ENCODE measurements at regions not wholly inside any gene's neighbourhood (a gene's known extent, or its start where the extent isn't known, plus 50 kb on each side); places are given as distances from the start of the nearest gene placed in this dataset.

DNA sequence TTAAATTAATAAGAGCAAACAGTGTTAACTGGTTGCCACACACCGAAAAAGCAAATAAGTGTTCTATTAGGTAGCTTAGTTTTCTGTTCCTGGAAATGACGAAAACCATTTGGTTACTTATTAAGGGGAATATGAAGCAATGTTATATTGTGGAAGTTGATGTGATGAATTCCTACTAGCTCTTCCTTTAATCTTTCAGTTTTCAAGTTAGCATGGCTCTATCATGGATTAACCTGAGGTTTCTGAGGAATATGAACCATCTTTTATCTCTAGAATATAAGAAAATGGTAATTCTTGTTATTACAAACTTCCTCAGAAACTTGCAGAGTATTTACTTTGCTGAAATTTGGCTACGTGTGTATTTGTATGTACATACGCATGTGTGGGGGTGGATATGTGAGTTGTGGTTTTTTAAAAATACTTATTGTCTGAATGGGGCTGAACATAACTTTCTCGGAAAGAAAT is 245.7 kb downstream of the KCNC2 start:
- Mint-ChIP-seq H3K27ac (no peak overlapping the region), H3K4me3 (no peak overlapping the region), H3K27me3 (no peaks in the 10 kb centered on the region), H3K9me3 (peaks cover 0 to 5% (median 0%) of the 10 kb centered on the region in 11 donors), H3K4me1 (no peaks in the 10 kb centered on the region), H3K36me3 (no peaks in the 10 kb centered on the region)
- H3K36me3 ChIP-seq (ENCODE audit: control insufficient read depth in 2 of 3, insufficient read depth in 3 of 3, low read length in 3 of 3) = no peaks in the 10 kb centered on the region
- ATAC-seq = no peak
- DNase-seq = no peak
- intact Hi-C loops (cut with micrococcal nuclease) = no loop called here
- ChIA-PET CTCF (no interaction called here), POLR2A (no interaction called here)
- no peaks in the 10 kb centered on the region for H3K4me1 ChIP-seq (ENCODE audit: control insufficient read depth in 2 of 2, insufficient read depth in 2 of 2, low read length in 2 of 2)
- H3K27ac ChIP-seq (ENCODE audit: low read depth, low read length) = no peak overlapping the region
- H3K4me3 ChIP-seq (ENCODE audit: low read length) = no peak overlapping the region
- H3K27me3 ChIP-seq (ENCODE audit: control insufficient read depth in 2 of 2, insufficient read depth in 2 of 2, low read length in 2 of 2) = no peaks in the 10 kb centered on the region
- no peaks in the 10 kb centered on the region for H3K9me3 ChIP-seq (ENCODE audit: control insufficient read depth in 2 of 3, low read length in 3 of 3)

- Histone ChIP-seq H3K9me3 (ENCODE audit: control insufficient read depth in 2 of 3, low read length in 3 of 3) (no peaks in the 10 kb centered on the region), H3K4me3 (ENCODE audit: low read length) (no peak overlapping the region), H3K4me1 (ENCODE audit: control insufficient read depth in 2 of 2, insufficient read depth in 2 of 2, low read length in 2 of 2) (no peaks in the 10 kb centered on the region), H3K27me3 (ENCODE audit: control insufficient read depth in 2 of 2, insufficient read depth in 2 of 2, low read length in 2 of 2) (no peaks in the 10 kb centered on the region), H3K36me3 (ENCODE audit: control insufficient read depth in 2 of 3, insufficient read depth in 3 of 3, low read length in 3 of 3) (no peaks in the 10 kb centered on the region), H3K27ac (ENCODE audit: low read depth, low read length) (no peak overlapping the region)
- ATAC-seq (no peak), DNase-seq (no peak)
- CTCF ChIA-PET = no interaction called here
- POLR2A ChIA-PET = no interaction called here
- Mint-ChIP-seq H3K4me3 (no peak overlapping the region), H3K4me1 (no peaks in the 10 kb centered on the region), H3K27me3 (no peaks in the 10 kb centered on the region), H3K36me3 (no peaks in the 10 kb centered on the region), H3K9me3 (peaks cover 0 to 5% (median 0%) of the 10 kb centered on the region in 11 donors), H3K27ac (no peak overlapping the region)
- intact Hi-C loops (cut with micrococcal nuclease) = no loop called here
These were observed 245.2 kb downstream of the KCNC2 start for GRCh38 chr12:74964390-74964789.

GRCh38 chr12:74971201-74971600 is 238.4 kb downstream of the KCNC2 start:
- Histone ChIP-seq H3K4me1 (ENCODE audit: control insufficient read depth in 2 of 2, insufficient read depth in 2 of 2, low read length in 2 of 2) (no peaks in the 10 kb centered on the region), H3K4me3 (ENCODE audit: low read length) (no peak overlapping the region), H3K27ac (ENCODE audit: low read depth, low read length) (no peak overlapping the region), H3K36me3 (ENCODE audit: control insufficient read depth in 2 of 3, insufficient read depth in 3 of 3, low read length in 3 of 3) (no peaks in the 10 kb centered on the region), H3K9me3 (ENCODE audit: control insufficient read depth in 2 of 3, low read length in 3 of 3) (no peaks in the 10 kb centered on the region), H3K27me3 (ENCODE audit: control insufficient read depth in 2 of 2, insufficient read depth in 2 of 2, low read length in 2 of 2) (no peaks in the 10 kb centered on the region)
- ChIA-PET POLR2A (no interaction called here), CTCF (no interaction called here)
- Mint-ChIP-seq H3K27ac (no peak overlapping the region), H3K36me3 (no peaks in the 10 kb centered on the region), H3K9me3 (peaks cover 0 to 8% (median 0%) of the 10 kb centered on the region in 11 donors), H3K4me1 (peaks cover 0 to 1% (median 0%) of the 10 kb centered on the region in 7 donors), H3K27me3 (no peaks in the 10 kb centered on the region), H3K4me3 (no peak overlapping the region)
- intact Hi-C loops (cut with micrococcal nuclease) = no loop called here
- ATAC-seq = no peak
- DNase-seq = no peak

DNA sequence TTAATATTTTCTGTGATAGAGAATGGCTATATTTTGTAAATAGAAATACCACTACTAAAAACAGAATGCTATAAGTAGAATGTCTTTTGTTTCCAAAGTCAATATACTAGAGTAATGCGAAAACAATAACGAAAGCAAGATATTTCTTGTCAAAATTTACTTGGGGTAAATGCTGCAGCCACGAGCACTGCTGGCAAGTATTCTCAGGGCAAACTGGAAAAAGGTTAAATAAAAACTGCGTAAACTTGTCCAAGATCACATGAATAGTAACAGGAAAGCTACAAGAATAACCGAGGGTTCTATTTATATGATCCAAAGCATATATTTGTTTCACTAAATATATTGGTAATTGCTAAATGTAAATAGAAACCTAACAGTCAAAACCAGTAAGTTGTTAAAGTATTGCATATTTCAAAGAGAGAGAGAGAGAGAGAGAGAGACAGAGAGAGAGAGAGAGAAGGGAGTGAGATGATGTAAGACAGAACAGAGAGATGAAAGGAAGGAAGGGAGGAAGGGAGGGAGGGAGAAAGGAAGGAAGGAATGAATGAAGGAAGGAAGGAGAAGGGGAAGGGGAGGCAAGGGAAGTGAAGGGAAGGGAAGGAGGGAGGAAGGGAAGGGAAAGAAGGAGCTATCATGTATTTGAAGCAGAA is 231.7 kb downstream of the KCNC2 start:
- H3K27me3 ChIP-seq (ENCODE audit: control insufficient read depth in 2 of 2, insufficient read depth in 2 of 2, low read length in 2 of 2) = no peaks in the 10 kb centered on the region
- Mint-ChIP-seq H3K36me3 (no peaks in the 10 kb centered on the region), H3K4me3 (no peak overlapping the region)

GRCh38 chr12:74980510-74980909 is 229.1 kb downstream of the KCNC2 start:
- H3K27me3 Mint-ChIP-seq = no peaks in the 10 kb centered on the region
- CTCF ChIA-PET = interaction anchor here (1.5 kb wide), 1 partner anchor 14 kb away, joined by 3 read pairs; no protein-coding TSS in a partner anchor

More for the DNA sequence above, 231.7 kb downstream of the KCNC2 start:
- H3K27ac ChIP-seq (ENCODE audit: low read depth, low read length) = no peak overlapping the region
- no peak overlapping the region for H3K4me3 ChIP-seq (ENCODE audit: low read length)
- ATAC-seq (no peak), DNase-seq (no peak)
- CTCF ChIA-PET = no interaction called here
- no peaks in the 10 kb centered on the region for H3K4me1 ChIP-seq (ENCODE audit: control insufficient read depth in 2 of 2, insufficient read depth in 2 of 2, low read length in 2 of 2)
- Mint-ChIP-seq H3K4me1 (peaks cover 0 to 1% (median 0%) of the 10 kb centered on the region in 7 donors), H3K27ac (no peak overlapping the region), H3K9me3 (peaks cover 0 to 14% (median 0%) of the 10 kb centered on the region in 11 donors), H3K27me3 (no peaks in the 10 kb centered on the region)
- no peaks in the 10 kb centered on the region for H3K9me3 ChIP-seq (ENCODE audit: control insufficient read depth in 2 of 3, low read length in 3 of 3)
- no peaks in the 10 kb centered on the region for H3K36me3 ChIP-seq (ENCODE audit: control insufficient read depth in 2 of 3, insufficient read depth in 3 of 3, low read length in 3 of 3)
- intact Hi-C loops (cut with micrococcal nuclease) = no loop called here
- POLR2A ChIA-PET = no interaction called here

DNA sequence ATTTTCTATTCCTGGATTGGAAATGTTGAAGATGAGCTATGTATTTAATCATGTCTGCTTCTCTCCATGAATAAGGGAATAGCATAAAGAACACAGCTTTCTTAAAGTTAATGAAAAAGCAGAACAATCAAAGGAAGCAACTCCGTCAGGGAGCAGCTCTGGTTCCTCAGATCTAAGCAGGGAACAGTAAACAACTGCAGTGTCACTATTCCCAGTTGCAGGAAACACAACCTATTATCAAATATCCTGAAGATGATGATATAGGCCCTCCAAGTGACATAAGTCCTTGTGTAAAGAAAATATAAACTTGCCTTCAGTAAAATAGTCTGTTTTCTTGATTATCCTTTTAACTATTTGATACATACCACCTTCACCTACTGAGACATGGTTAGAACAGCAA is 228.1 kb downstream of the KCNC2 start:
- H3K4me1 Mint-ChIP-seq = no peaks in the 10 kb centered on the region
- no peaks in the 10 kb centered on the region for H3K4me1 ChIP-seq (ENCODE audit: control insufficient read depth in 2 of 2, insufficient read depth in 2 of 2, low read length in 2 of 2)
- intact Hi-C loops (cut with micrococcal nuclease) = no loop called here
- no peak overlapping the region for H3K27ac ChIP-seq (ENCODE audit: low read depth, low read length)
- ATAC-seq (no peak), DNase-seq (no peak)
- H3K36me3 ChIP-seq (ENCODE audit: control insufficient read depth in 2 of 3, insufficient read depth in 3 of 3, low read length in 3 of 3) = no peaks in the 10 kb centered on the region
- no peaks in the 10 kb centered on the region for H3K27me3 ChIP-seq (ENCODE audit: control insufficient read depth in 2 of 2, insufficient read depth in 2 of 2, low read length in 2 of 2)
- POLR2A ChIA-PET = no interaction called here
- no peak overlapping the region for H3K27ac Mint-ChIP-seq
- no peak overlapping the region for H3K4me3 ChIP-seq (ENCODE audit: low read length)
- H3K27me3 Mint-ChIP-seq = no peaks in the 10 kb centered on the region
- peaks cover 0 to 6% (median 0%) of the 10 kb centered on the region in 11 donors for H3K9me3 Mint-ChIP-seq
- no peaks in the 10 kb centered on the region for H3K36me3 Mint-ChIP-seq
- CTCF ChIA-PET = interaction anchor here (1.5 kb wide), 1 partner anchor 15 kb away, joined by 3 read pairs; no protein-coding TSS in a partner anchor
- no peaks in the 10 kb centered on the region for H3K9me3 ChIP-seq (ENCODE audit: control insufficient read depth in 2 of 3, low read length in 3 of 3)
- no peak overlapping the region for H3K4me3 Mint-ChIP-seq

More at GRCh38 chr12:74980510-74980909, 229.1 kb downstream of the KCNC2 start:
- Mint-ChIP-seq H3K4me1 (peaks cover 0 to 1% (median 0%) of the 10 kb centered on the region in 7 donors), H3K27ac (no peak overlapping the region), H3K36me3 (no peaks in the 10 kb centered on the region), H3K9me3 (peaks cover 0 to 11% (median 0%) of the 10 kb centered on the region in 11 donors), H3K4me3 (no peak overlapping the region)
- POLR2A ChIA-PET = no interaction called here
- H3K4me3 ChIP-seq (ENCODE audit: low read length) = no peak overlapping the region
- intact Hi-C loops (cut with micrococcal nuclease) = no loop called here
- H3K9me3 ChIP-seq (ENCODE audit: control insufficient read depth in 2 of 3, low read length in 3 of 3) = no peaks in the 10 kb centered on the region
- no peak overlapping the region for H3K27ac ChIP-seq (ENCODE audit: low read depth, low read length)
- ATAC-seq (no peak), DNase-seq (no peak)
- no peaks in the 10 kb centered on the region for H3K27me3 ChIP-seq (ENCODE audit: control insufficient read depth in 2 of 2, insufficient read depth in 2 of 2, low read length in 2 of 2)
- H3K36me3 ChIP-seq (ENCODE audit: control insufficient read depth in 2 of 3, insufficient read depth in 3 of 3, low read length in 3 of 3) = no peaks in the 10 kb centered on the region
- no peaks in the 10 kb centered on the region for H3K4me1 ChIP-seq (ENCODE audit: control insufficient read depth in 2 of 2, insufficient read depth in 2 of 2, low read length in 2 of 2)

DNA sequence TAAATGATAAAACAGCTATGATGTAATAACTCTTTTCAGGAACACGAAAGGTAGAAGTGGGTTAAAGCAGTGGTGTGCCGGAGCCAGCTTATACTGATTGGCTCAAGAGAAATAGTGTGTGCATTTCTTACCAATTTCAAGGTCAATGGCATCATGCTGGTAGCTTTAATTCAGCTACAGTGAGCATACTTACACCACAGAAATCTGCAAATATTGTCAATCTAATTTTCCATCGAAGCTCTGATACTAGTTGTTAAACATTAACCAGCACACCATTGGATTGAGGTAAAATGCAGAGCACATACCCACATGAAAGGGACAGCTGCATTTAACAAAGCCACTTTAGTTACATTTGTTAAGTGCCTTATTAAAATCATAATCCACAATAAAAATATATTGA is 225.7 kb downstream of the KCNC2 start:
- ATAC-seq (no peak), DNase-seq (no peak)
- H3K36me3 ChIP-seq (ENCODE audit: control insufficient read depth in 2 of 3, insufficient read depth in 3 of 3, low read length in 3 of 3) = no peaks in the 10 kb centered on the region
- CTCF ChIA-PET = no interaction called here
- peaks cover 0 to 2% (median 0%) of the 10 kb centered on the region in 11 donors for H3K9me3 Mint-ChIP-seq
- POLR2A ChIA-PET = no interaction called here
- no peak overlapping the region for H3K27ac Mint-ChIP-seq
- H3K9me3 ChIP-seq (ENCODE audit: control insufficient read depth in 2 of 3, low read length in 3 of 3) = no peaks in the 10 kb centered on the region
- H3K27me3 Mint-ChIP-seq = no peaks in the 10 kb centered on the region
- no peak overlapping the region for H3K27ac ChIP-seq (ENCODE audit: low read depth, low read length)
- H3K4me3 Mint-ChIP-seq = no peak overlapping the region
- H3K36me3 Mint-ChIP-seq = no peaks in the 10 kb centered on the region
- no peaks in the 10 kb centered on the region for H3K4me1 ChIP-seq (ENCODE audit: control insufficient read depth in 2 of 2, insufficient read depth in 2 of 2, low read length in 2 of 2)
- intact Hi-C loops (cut with micrococcal nuclease) = no loop called here
- no peaks in the 10 kb centered on the region for H3K4me1 Mint-ChIP-seq
- no peak overlapping the region for H3K4me3 ChIP-seq (ENCODE audit: low read length)
- no peaks in the 10 kb centered on the region for H3K27me3 ChIP-seq (ENCODE audit: control insufficient read depth in 2 of 2, insufficient read depth in 2 of 2, low read length in 2 of 2)
